ENCODE measurements at regions not wholly inside any gene's neighbourhood (a gene's known extent, or its start where the extent isn't known, plus 50 kb on each side); places are given as distances from the start of the nearest gene placed in this dataset.
"Not testable (repeated sequence)": the region's sequence is repeated elsewhere in the genome, so short reads cannot be mapped to it uniquely, and the experiment has no call there.

- no peaks in the 10 kb centered on the region for H3K27me3 ChIP-seq (ENCODE audit: insufficient read depth, low read length)
- H3K36me3 ChIP-seq (ENCODE audit: insufficient read depth, low read depth, low read length): no peaks in the 10 kb centered on the region
- no peak overlapping the region for H3K4me3 ChIP-seq (ENCODE audit: low read length)
- H3K4me1 ChIP-seq (ENCODE audit: insufficient read depth, low read length): no peaks in the 10 kb centered on the region
- no peak overlapping the region for H3K27ac ChIP-seq (ENCODE audit: low read length)
- peaks cover 8% of the 10 kb centered on the region; the same call in 1 of the 2 replicates for H3K9me3 ChIP-seq (ENCODE audit: insufficient read depth, low read depth, low read length)
- H3K9ac ChIP-seq (ENCODE audit: low read depth, low read length): no peak overlapping the region
These were observed 117.7 kb downstream of the CHCHD4 start for GRCh38 chr3:14007006-14007405.

GRCh38 chr3:14001136-14001535 lies 121.3 kb upstream of the WNT7A start:
- Histone ChIP-seq H3K9me3 (ENCODE audit: insufficient read depth, low read depth, low read length) (peaks cover 8% of the 10 kb centered on the region), H3K4me3 (ENCODE audit: low read length) (no peak overlapping the region), H3K36me3 (ENCODE audit: insufficient read depth, low read depth, low read length) (no peaks in the 10 kb centered on the region), H3K4me1 (ENCODE audit: insufficient read depth, low read length) (no peaks in the 10 kb centered on the region), H3K9ac (ENCODE audit: low read depth, low read length) (no peak overlapping the region), H3K27me3 (ENCODE audit: insufficient read depth, low read length) (no peaks in the 10 kb centered on the region), H3K27ac (ENCODE audit: low read length) (no peak overlapping the region)

DNA sequence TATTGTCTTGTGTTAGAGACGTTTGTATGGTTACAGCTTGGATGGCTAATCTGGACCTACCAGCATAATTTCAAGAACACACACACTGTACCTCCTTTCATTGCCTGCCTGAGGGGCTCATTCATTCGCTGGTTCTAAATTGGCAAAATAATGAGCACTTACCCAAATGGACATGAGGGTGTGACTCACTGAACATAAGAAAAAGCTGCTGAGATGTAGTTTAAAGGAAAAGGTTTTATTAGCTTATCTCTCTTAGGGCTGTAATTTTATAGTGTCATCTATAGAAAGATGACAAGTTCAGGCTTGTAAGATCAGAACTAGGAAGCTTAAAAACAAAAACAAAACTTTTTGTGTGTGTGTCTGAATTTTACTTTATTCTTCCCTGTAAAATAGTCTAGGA lies 120.7 kb upstream of the WNT7A start:
- Histone ChIP-seq H3K9ac (ENCODE audit: low read depth, low read length) (no peak overlapping the region), H3K9me3 (ENCODE audit: insufficient read depth, low read depth, low read length) (peaks cover 10% of the 10 kb centered on the region), H3K36me3 (ENCODE audit: insufficient read depth, low read depth, low read length) (no peaks in the 10 kb centered on the region), H3K4me1 (ENCODE audit: insufficient read depth, low read length) (no peaks in the 10 kb centered on the region), H3K4me3 (ENCODE audit: low read length) (no peak overlapping the region), H3K27ac (ENCODE audit: low read length) (no peak overlapping the region), H3K27me3 (ENCODE audit: insufficient read depth, low read length) (no peaks in the 10 kb centered on the region)

- Histone ChIP-seq H3K27me3 (ENCODE audit: insufficient read depth, low read length) (no peaks in the 10 kb centered on the region), H3K9me3 (ENCODE audit: insufficient read depth, low read depth, low read length) (peaks cover 10% of the 10 kb centered on the region), H3K4me1 (ENCODE audit: insufficient read depth, low read length) (no peaks in the 10 kb centered on the region), H3K27ac (ENCODE audit: low read length) (no peak overlapping the region), H3K9ac (ENCODE audit: low read depth, low read length) (no peak overlapping the region), H3K4me3 (ENCODE audit: low read length) (no peak overlapping the region), H3K36me3 (ENCODE audit: insufficient read depth, low read depth, low read length) (no peaks in the 10 kb centered on the region)
These were observed 119.0 kb upstream of the WNT7A start for GRCh38 chr3:13998831-13999230.

GRCh38 chr3:13995216-13995615 lies 115.3 kb upstream of the WNT7A start:
- not testable (repeated sequence) for H3K27ac ChIP-seq (ENCODE audit: low read length)

DNA sequence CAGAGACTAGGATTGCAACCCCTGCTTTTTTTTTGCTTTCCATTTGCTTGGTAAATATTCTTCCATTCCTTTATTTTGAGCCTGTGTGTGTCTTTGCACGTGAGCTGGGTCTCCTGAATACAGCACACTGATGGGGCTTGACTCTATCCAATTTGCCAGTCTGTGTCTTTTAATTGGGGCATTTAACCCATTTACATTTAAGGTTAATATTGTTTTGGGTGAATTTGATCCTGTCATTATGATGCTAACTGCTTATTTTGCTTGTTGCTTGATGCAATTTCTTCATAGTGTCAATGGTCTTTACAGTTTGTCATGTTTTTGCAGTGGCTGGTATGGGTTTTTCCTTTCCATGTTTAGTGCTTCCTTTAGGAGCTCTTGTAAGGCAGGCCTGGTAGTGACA lies 109.1 kb upstream of the WNT7A start:
- H3K36me3 ChIP-seq (ENCODE audit: insufficient read depth, low read depth, low read length): not testable (repeated sequence)

More at GRCh38 chr3:13995216-13995615, 115.3 kb upstream of the WNT7A start:
- not testable (repeated sequence) for H3K36me3 ChIP-seq (ENCODE audit: insufficient read depth, low read depth, low read length); H3K9ac ChIP-seq (ENCODE audit: low read depth, low read length); H3K4me3 ChIP-seq (ENCODE audit: low read length); H3K4me1 ChIP-seq (ENCODE audit: insufficient read depth, low read length); H3K27me3 ChIP-seq (ENCODE audit: insufficient read depth, low read length)
- peaks cover 10% of the 10 kb centered on the region for H3K9me3 ChIP-seq (ENCODE audit: insufficient read depth, low read depth, low read length)

DNA sequence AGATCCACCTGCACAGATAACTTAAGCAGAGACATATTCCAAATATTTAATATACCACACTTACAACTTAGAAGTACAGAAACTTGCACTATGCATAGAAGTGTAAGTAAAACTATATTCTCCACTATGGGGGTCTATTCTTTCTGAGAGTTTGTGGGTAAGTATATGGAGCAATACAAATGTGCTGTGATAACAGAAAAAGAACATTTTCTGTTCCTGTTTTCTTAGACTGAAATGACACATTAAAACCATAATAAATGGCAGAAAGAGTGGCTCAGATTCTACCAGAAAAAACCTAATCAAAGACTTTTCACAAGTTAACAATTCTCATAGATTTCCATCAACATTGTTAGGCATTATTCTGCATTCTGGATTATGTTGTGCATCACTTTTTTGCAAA lies 96.6 kb upstream of the WNT7A start:
- Histone ChIP-seq H3K36me3 (ENCODE audit: insufficient read depth, low read depth, low read length) (no peaks in the 10 kb centered on the region), H3K9ac (ENCODE audit: low read depth, low read length) (no peak overlapping the region), H3K9me3 (ENCODE audit: insufficient read depth, low read depth, low read length) (peaks cover 30% of the 10 kb centered on the region), H3K4me1 (ENCODE audit: insufficient read depth, low read length) (no peaks in the 10 kb centered on the region), H3K27ac (ENCODE audit: low read length) (no peak overlapping the region), H3K4me3 (ENCODE audit: low read length) (no peak overlapping the region), H3K27me3 (ENCODE audit: insufficient read depth, low read length) (no peaks in the 10 kb centered on the region)

More for the DNA sequence above, 109.1 kb upstream of the WNT7A start:
- H3K4me3 ChIP-seq (ENCODE audit: low read length); H3K27ac ChIP-seq (ENCODE audit: low read length); H3K9ac ChIP-seq (ENCODE audit: low read depth, low read length); H3K27me3 ChIP-seq (ENCODE audit: insufficient read depth, low read length); H3K4me1 ChIP-seq (ENCODE audit: insufficient read depth, low read length): not testable (repeated sequence)
- H3K9me3 ChIP-seq (ENCODE audit: insufficient read depth, low read depth, low read length): peaks cover 21% of the 10 kb centered on the region; the same call in 1 of the 2 replicates

GRCh38 chr3:13975686-13976085 lies 95.8 kb upstream of the WNT7A start:
- Histone ChIP-seq H3K4me3 (ENCODE audit: low read length) (no peak overlapping the region), H3K27me3 (ENCODE audit: insufficient read depth, low read length) (no peaks in the 10 kb centered on the region), H3K36me3 (ENCODE audit: insufficient read depth, low read depth, low read length) (no peaks in the 10 kb centered on the region), H3K9ac (ENCODE audit: low read depth, low read length) (no peak overlapping the region), H3K27ac (ENCODE audit: low read length) (no peak overlapping the region), H3K4me1 (ENCODE audit: insufficient read depth, low read length) (no peaks in the 10 kb centered on the region), H3K9me3 (ENCODE audit: insufficient read depth, low read depth, low read length) (peaks cover 33% of the 10 kb centered on the region)

DNA sequence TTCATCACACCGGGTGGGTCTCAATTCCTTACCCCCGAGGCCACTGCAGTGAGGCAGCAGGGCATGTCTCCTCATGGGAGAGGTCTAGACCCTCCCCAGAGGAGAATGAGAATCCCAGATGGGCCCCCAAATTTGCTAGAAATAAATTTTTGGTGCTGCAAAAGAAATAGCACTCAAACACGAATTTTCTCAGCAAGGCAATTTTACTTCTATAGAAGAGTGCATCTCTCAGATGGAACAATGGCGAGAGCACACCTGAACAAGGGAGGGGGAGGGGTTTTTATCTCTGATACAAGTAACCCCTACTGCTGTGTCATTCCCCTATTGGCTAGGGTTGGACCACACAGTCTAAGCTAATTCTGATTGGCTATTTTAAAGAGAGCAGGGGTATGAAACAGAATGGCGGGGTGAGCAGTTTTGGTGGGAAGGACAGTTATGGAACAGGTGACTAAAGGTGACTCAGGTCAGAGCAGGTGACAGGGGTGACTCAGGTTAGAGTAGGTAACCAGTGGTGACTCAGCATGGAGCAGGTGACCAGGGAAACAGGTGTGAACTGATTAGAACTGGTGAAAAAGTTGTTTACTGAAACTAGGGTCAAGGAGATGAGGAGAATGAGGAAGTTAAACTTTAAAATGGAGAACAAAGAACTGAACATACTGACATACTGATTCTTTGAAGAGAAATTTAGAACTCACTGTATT lies 93.0 kb upstream of the WNT7A start:
- no peaks in the 10 kb centered on the region for H3K36me3 ChIP-seq (ENCODE audit: insufficient read depth, low read depth, low read length)
- no peak overlapping the region for H3K9ac ChIP-seq (ENCODE audit: low read depth, low read length)
- no peak overlapping the region for H3K27ac ChIP-seq (ENCODE audit: low read length)
- H3K4me1 ChIP-seq (ENCODE audit: insufficient read depth, low read length): no peaks in the 10 kb centered on the region
- H3K9me3 ChIP-seq (ENCODE audit: insufficient read depth, low read depth, low read length): peaks cover 33% of the 10 kb centered on the region
- H3K4me3 ChIP-seq (ENCODE audit: low read length): no peak overlapping the region
- H3K27me3 ChIP-seq (ENCODE audit: insufficient read depth, low read length): no peaks in the 10 kb centered on the region

GRCh38 chr3:13966302-13966701 lies 86.4 kb upstream of the WNT7A start:
- Histone ChIP-seq H3K4me1 (ENCODE audit: insufficient read depth, low read length) (no peaks in the 10 kb centered on the region), H3K27me3 (ENCODE audit: insufficient read depth, low read length) (no peaks in the 10 kb centered on the region), H3K9ac (ENCODE audit: low read depth, low read length) (no peak overlapping the region), H3K27ac (ENCODE audit: low read length) (no peak overlapping the region), H3K9me3 (ENCODE audit: insufficient read depth, low read depth, low read length) (peaks cover 26% of the 10 kb centered on the region), H3K36me3 (ENCODE audit: insufficient read depth, low read depth, low read length) (no peaks in the 10 kb centered on the region), H3K4me3 (ENCODE audit: low read length) (no peak overlapping the region)

GRCh38 chr3:13963137-13963886 lies 83.4 kb upstream of the WNT7A start:
- peaks cover 25% of the 10 kb centered on the region; the same call in 1 of the 2 replicates for H3K9me3 ChIP-seq (ENCODE audit: insufficient read depth, low read depth, low read length)
- H3K9ac ChIP-seq (ENCODE audit: low read depth, low read length): no peak overlapping the region
- no peaks in the 10 kb centered on the region for H3K27me3 ChIP-seq (ENCODE audit: insufficient read depth, low read length)
- H3K4me1 ChIP-seq (ENCODE audit: insufficient read depth, low read length): no peaks in the 10 kb centered on the region
- H3K4me3 ChIP-seq (ENCODE audit: low read length): no peak overlapping the region
- H3K27ac ChIP-seq (ENCODE audit: low read length): no peak overlapping the region
- H3K36me3 ChIP-seq (ENCODE audit: insufficient read depth, low read depth, low read length): no peaks in the 10 kb centered on the region

All from iPS-20b (cell line).